KMS-11 (cell line): ENCODE measurements at regions not wholly inside any gene's neighbourhood (a gene's known extent, or its start where the extent isn't known, plus 50 kb on each side); places are given as distances from the start of the nearest gene placed in this dataset.

Experiments used
- H2AFZ ChIP-seq: fragments of 200-600 bp; sonication (generic); 2 replicates; pipeline ENCODE4 v1.6.1; 2016; ENCODE audit warnings: antibody characterized with exemption, mixed run types, low read depth
- H3K27ac ChIP-seq: fragments of 200-600 bp; sonication (generic); 2 replicates; pipeline ENCODE4 v1.6.1; 2016; ENCODE audit warnings: mild to moderate bottlenecking, mixed run types
- H3K27me3 ChIP-seq: fragments of 200-600 bp; sonication (generic); 2 replicates; pipeline ENCODE4 v1.6.1; 2017; ENCODE audit warnings: mild to moderate bottlenecking, low read depth, mixed run types, moderate library complexity; ENCODE audit not compliant: insufficient read depth
- H3K36me3 ChIP-seq: fragments of 200-600 bp; sonication (generic); 2 replicates; pipeline ENCODE4 v1.6.1; 2017; ENCODE audit warnings: mild to moderate bottlenecking, mixed run types; ENCODE audit not compliant: insufficient read depth
- H3K4me1 ChIP-seq: fragments of 200-600 bp; sonication (generic); 2 replicates; pipeline ENCODE4 v1.6.1; 2016; ENCODE audit warnings: mild to moderate bottlenecking, low read depth, mixed run types; ENCODE audit not compliant: poor library complexity, severe bottlenecking
- H3K4me2 ChIP-seq: fragments of 200-600 bp; sonication (generic); 2 replicates; pipeline ENCODE4 v1.7.0; 2016; ENCODE audit warnings: mild to moderate bottlenecking, mixed run types
- H3K4me3 ChIP-seq: fragments of 200-600 bp; sonication (generic); IDR thresholded peaks from 2 replicates; pipeline ENCODE4 v1.6.1; 2017; ENCODE audit warnings: low read depth, low read length, mixed read lengths; ENCODE audit not compliant: insufficient read depth
- H3K79me2 ChIP-seq: fragments of 200-600 bp; sonication (generic); 2 replicates; pipeline ENCODE4 v1.6.1; 2016; ENCODE audit warnings: low read depth, mixed run types; ENCODE audit not compliant: insufficient read depth
- H3K9ac ChIP-seq: fragments of 200-600 bp; sonication (generic); 2 replicates; pipeline ENCODE4 v1.6.1; 2016; ENCODE audit warnings: mild to moderate bottlenecking, mixed run types
- H4K20me1 ChIP-seq: fragments of 200-600 bp; sonication (generic); 2 replicates; pipeline ENCODE4 v1.6.1; 2016; ENCODE audit warnings: mild to moderate bottlenecking, mixed run types; ENCODE audit not compliant: insufficient read depth
- TF ChIP-seq, protein P1 (sequence below): fragments of 200-600 bp; sonication (generic); conservative IDR thresholded peaks from 2 replicates; pipeline ENCODE4 v1.6.1; 2017; ENCODE audit warnings: low read depth, mild to moderate bottlenecking, antibody characterized with exemption, low read length, moderate library complexity, mixed read lengths

DNA sequence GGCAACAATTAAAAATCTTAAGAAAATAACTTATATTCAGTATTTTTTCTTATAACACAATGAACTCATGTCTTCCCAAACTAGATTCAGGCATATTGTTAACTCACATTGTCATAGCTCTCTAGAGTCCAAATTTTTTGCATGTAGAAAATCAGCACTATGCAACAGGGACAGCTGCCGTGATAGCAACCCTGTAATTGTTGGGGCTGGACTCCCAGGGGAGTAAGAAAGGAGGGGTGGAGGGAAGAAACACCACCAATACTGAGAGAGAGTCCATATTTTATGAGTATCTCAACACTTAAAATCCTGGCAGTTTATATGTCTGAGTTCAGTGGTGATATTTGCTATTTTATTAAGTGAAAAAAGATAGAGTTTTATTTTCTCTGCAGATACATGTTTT is 89.6 kb upstream of the HS3ST5 start:
- Histone ChIP-seq H3K4me3 (no peak overlapping the region), H3K36me3 (no peaks in the 10 kb centered on the region), H3K79me2 (no peaks in the 10 kb centered on the region), H3K4me1 (peaks cover 7% of the 10 kb centered on the region), H3K9ac (no peak overlapping the region), H4K20me1 (no peaks in the 10 kb centered on the region), H3K27me3 (no peaks in the 10 kb centered on the region), H2AFZ (no peak overlapping the region), H3K4me2 (no peak overlapping the region), H3K27ac (no peak overlapping the region)
- TF ChIP-seq, protein P1, sequence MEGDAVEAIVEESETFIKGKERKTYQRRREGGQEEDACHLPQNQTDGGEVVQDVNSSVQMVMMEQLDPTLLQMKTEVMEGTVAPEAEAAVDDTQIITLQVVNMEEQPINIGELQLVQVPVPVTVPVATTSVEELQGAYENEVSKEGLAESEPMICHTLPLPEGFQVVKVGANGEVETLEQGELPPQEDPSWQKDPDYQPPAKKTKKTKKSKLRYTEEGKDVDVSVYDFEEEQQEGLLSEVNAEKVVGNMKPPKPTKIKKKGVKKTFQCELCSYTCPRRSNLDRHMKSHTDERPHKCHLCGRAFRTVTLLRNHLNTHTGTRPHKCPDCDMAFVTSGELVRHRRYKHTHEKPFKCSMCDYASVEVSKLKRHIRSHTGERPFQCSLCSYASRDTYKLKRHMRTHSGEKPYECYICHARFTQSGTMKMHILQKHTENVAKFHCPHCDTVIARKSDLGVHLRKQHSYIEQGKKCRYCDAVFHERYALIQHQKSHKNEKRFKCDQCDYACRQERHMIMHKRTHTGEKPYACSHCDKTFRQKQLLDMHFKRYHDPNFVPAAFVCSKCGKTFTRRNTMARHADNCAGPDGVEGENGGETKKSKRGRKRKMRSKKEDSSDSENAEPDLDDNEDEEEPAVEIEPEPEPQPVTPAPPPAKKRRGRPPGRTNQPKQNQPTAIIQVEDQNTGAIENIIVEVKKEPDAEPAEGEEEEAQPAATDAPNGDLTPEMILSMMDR = no peak

DNA sequence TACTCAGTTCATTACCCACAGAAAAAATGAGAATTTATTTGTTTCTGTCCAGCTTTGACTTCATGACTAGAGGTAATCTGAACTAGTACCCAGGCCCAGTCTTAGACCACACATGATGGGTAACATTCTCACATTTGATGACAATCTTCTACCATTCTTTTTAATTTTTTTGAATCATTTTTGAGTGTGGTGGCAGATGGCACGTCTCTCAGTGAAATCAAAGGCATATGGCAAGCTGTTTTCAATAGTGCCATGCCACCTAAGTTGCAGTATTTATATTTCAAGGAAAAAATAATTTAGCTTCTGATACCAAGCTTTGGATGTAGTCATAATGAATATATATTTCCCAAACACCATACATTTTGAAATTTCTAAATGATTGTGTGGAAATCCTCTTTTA is 88.8 kb upstream of the HS3ST5 start:
- H4K20me1 ChIP-seq = no peaks in the 10 kb centered on the region
- no peak overlapping the region for H3K4me3 ChIP-seq
- TF ChIP-seq, protein P1 = no peak
- H3K27me3 ChIP-seq = no peaks in the 10 kb centered on the region
- no peak overlapping the region for H3K27ac ChIP-seq
- H3K9ac ChIP-seq = no peak overlapping the region
- no peak overlapping the region for H3K4me2 ChIP-seq
- H3K36me3 ChIP-seq = no peaks in the 10 kb centered on the region
- H3K79me2 ChIP-seq = no peaks in the 10 kb centered on the region
- H3K4me1 ChIP-seq = peaks cover 7% of the 10 kb centered on the region
- H2AFZ ChIP-seq = no peak overlapping the region

DNA sequence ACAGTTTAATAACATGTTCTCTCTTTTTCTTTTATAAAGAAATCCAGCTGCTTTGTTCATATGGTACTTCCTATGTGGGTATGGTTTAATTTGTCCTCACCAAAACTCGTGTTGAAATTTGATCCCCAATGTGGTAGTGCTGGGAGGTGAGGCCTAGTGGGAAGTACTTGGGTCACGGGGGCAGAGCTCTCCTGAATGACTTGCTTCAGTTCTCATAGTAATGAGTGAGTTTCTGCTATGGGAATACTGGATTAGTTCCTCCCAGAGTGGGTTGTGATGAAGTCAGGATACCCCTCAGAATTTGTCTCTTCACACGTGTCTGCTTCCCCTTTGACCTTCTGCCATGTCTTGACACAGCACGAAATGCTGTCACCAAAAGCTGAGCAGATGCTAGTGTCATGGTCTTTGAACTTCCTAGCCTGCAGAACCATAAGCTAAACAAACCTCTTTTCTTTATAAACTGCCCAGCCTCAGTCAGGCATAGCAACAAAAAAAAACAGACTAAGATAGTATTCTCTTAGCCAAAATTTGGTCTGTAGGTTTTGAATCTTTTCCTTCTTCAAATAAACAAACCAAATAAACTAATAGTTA is 87.8 kb upstream of the HS3ST5 start:
- no peak overlapping the region for H3K27ac ChIP-seq
- TF ChIP-seq, protein P1 = no peak
- H3K9ac ChIP-seq = no peak overlapping the region
- H3K79me2 ChIP-seq = no peaks in the 10 kb centered on the region
- H3K27me3 ChIP-seq = no peaks in the 10 kb centered on the region
- no peaks in the 10 kb centered on the region for H4K20me1 ChIP-seq
- H3K4me1 ChIP-seq = peaks cover 7% of the 10 kb centered on the region
- H3K4me2 ChIP-seq = no peak overlapping the region
- no peaks in the 10 kb centered on the region for H3K36me3 ChIP-seq
- H3K4me3 ChIP-seq = no peak overlapping the region
- H2AFZ ChIP-seq = no peak overlapping the region

DNA sequence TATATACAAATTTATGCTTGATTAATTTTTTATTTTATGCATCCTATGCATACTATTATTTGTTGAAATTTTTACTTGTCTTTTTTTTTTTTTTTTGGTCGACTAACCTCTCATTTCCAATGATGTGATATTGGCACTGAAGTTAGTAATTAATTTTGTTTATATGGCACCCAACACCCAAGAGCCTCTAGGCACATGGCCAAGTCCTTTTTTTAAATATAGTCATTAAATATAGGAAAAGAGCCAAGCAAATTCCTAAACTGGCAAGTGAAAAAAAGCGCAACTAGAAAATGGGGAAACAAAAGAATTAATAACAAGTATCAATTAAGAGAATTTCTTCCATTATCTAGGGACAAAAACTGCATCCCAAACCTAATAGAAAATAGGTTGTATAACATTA is 85.5 kb upstream of the HS3ST5 start:
- Histone ChIP-seq H3K9ac (no peak overlapping the region), H3K4me2 (no peak overlapping the region), H4K20me1 (no peaks in the 10 kb centered on the region), H3K79me2 (no peaks in the 10 kb centered on the region), H2AFZ (no peak overlapping the region), H3K27me3 (no peaks in the 10 kb centered on the region), H3K4me1 (peaks cover 7% of the 10 kb centered on the region), H3K36me3 (no peaks in the 10 kb centered on the region), H3K4me3 (no peak overlapping the region), H3K27ac (no peak overlapping the region)
- TF ChIP-seq, protein P1 = no peak
